ENCODE measurements at regions not wholly inside any gene's neighbourhood (a gene's known extent, or its start where the extent isn't known, plus 50 kb on each side); places are given as distances from the start of the nearest gene placed in this dataset.

GRCh38 chr5:52150501-52150900 is 637.2 kb upstream of the ITGA1 start:
- TF ChIP-seq CTCF (conservative IDR thresholded peaks at IDR 0.05 in 1 of 2, IDR thresholded peaks at IDR 0.05 in 1 of 2; ENCODE audit: extremely low read depth in 1 of 2, insufficient read depth in 1 of 2, low read depth in 1 of 2, low read length in 2 of 2) (no peak), EZH2 (IDR thresholded peaks at IDR 0.05; ENCODE audit: borderline replicate concordance, low read length) (no peak)
